ENCODE measurements at regions not wholly inside any gene's neighbourhood (a gene's known extent, or its start where the extent isn't known, plus 50 kb on each side); places are given as distances from the start of the nearest gene placed in this dataset.

DNA sequence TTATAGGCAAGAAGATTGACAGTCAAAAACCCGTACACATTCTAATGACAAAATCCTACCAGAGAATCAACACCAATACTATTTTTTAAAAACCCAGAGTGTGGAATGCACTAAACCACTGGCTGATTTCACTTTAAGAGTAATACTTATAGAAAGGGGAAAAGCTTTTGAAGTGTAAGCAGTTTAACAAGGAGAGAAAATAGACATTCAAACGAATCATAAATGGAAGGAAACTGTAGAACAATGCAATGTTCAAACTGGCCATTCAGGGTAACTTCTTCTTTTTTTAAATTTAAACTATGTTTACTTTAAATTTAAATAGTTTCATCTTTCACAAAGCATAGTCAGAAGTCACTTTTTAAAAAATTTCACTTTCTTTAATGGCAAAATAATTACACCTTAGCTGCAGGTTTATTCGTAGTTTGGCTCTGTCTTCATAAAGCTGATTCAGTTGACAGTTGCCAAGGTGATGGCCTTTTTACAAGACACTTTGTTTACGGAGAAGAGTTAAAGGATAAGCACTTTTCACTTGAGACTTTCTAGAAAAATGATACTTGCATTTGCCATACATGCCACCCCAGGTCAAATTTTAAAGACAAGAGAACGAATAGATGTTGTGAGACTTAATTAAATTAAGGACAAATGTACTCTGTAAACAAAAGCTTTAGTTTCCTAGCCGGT is 82.4 kb upstream of the KLF3 start (continued):
- TF ChIP-seq BRCA1 (IDR thresholded peaks at IDR 0.05; ENCODE audit: low read depth, low read length) = no peak
